Activated B cell treated with CpG ODN at 0.5 μM for 24 hours (primary cell): ENCODE measurements at regions not wholly inside any gene's neighbourhood (a gene's known extent, or its start where the extent isn't known, plus 50 kb on each side); places are given as distances from the start of the nearest gene placed in this dataset.
"Not testable (repeated sequence)": the region's sequence is repeated elsewhere in the genome, so short reads cannot be mapped to it uniquely, and the experiment has no call there.

ENCODE experiments used
- ATAC-seq: fragments of 200-7000 bp; cut with Tn5 transposase; one replicate; pipeline ENCODE4 v1.10.0; 2021; ENCODE audit warnings: low read depth, mild to moderate bottlenecking, moderate library complexity
- CTCF ChIA-PET: fragments of 350-600 bp; sonication (Branson Sonifier 250); formaldehyde crosslinking; loops from one replicate; lab custom pipeline; 2021; ENCODE audit warnings: antibody characterized with exemption; lab: Charles Lee
- POLR2A ChIA-PET: fragments of 350-600 bp; sonication (Branson Sonifier 250); formaldehyde crosslinking; loops from one replicate; lab custom pipeline; 2021; ENCODE audit warnings: antibody characterized with exemption; lab: Charles Lee
- DNase-seq: peaks from one replicate; pipeline ENCODE4 v3.0.0; 2022
- H3K27ac Mint-ChIP-seq: one replicate; pipeline ENCODE4 v1.8.0; 2020; ENCODE audit warnings: mixed read lengths
- H3K27me3 Mint-ChIP-seq: one replicate; pipeline ENCODE4 v1.8.0; 2021; ENCODE audit warnings: mixed read lengths
- H3K36me3 Mint-ChIP-seq: one replicate; pipeline ENCODE4 v1.8.0; 2021; ENCODE audit warnings: low read depth, mixed read lengths
- H3K4me1 Mint-ChIP-seq: one replicate; pipeline ENCODE4 v1.8.0; 2021; ENCODE audit warnings: mixed read lengths
- H3K4me3 Mint-ChIP-seq: one replicate; pipeline ENCODE4 v1.8.0; 2020; ENCODE audit warnings: mild to moderate bottlenecking, mixed read lengths
- H3K9me3 Mint-ChIP-seq: one replicate; pipeline ENCODE4 v1.8.0; 2020; ENCODE audit warnings: mixed read lengths
- CTCF ChIP-seq: fragments of 200-600 bp; IDR thresholded peaks from one replicate; pipeline ENCODE4 v1.8.0; 2022; ENCODE audit warnings: antibody characterized with exemption, mild to moderate bottlenecking
- intact Hi-C: fragments of 100-400 bp; cut with micrococcal nuclease; formaldehyde crosslinking; loops from one replicate; pipeline ENCODE4 v1.15.1; 2024

- POLR2A ChIA-PET: no interaction called here
- H3K4me3 Mint-ChIP-seq: no peak overlapping the region
- H3K27ac Mint-ChIP-seq: no peak overlapping the region
- intact Hi-C loops: no loop called here
- no peaks in the 10 kb centered on the region for H3K4me1 Mint-ChIP-seq
- DNase-seq: no peak
- no peak for TF ChIP-seq CTCF
- no peaks in the 10 kb centered on the region for H3K36me3 Mint-ChIP-seq
- CTCF ChIA-PET: no interaction called here
- no peaks in the 10 kb centered on the region for H3K9me3 Mint-ChIP-seq
- no peak for ATAC-seq
- no peaks in the 10 kb centered on the region for H3K27me3 Mint-ChIP-seq
These were observed 677.0 kb downstream of the STK39 start for GRCh38 chr2:167570370-167570769.

GRCh38 chr2:167563885-167564619, 675.8 kb downstream of the XIRP2 start:
- intact Hi-C loops, DNase-seq, H3K9me3 Mint-ChIP-seq, H3K27ac Mint-ChIP-seq, H3K4me1 Mint-ChIP-seq, ATAC-seq, POLR2A ChIA-PET, H3K27me3 Mint-ChIP-seq, H3K36me3 Mint-ChIP-seq, H3K4me3 Mint-ChIP-seq, CTCF ChIA-PET: not testable (repeated sequence)

DNA sequence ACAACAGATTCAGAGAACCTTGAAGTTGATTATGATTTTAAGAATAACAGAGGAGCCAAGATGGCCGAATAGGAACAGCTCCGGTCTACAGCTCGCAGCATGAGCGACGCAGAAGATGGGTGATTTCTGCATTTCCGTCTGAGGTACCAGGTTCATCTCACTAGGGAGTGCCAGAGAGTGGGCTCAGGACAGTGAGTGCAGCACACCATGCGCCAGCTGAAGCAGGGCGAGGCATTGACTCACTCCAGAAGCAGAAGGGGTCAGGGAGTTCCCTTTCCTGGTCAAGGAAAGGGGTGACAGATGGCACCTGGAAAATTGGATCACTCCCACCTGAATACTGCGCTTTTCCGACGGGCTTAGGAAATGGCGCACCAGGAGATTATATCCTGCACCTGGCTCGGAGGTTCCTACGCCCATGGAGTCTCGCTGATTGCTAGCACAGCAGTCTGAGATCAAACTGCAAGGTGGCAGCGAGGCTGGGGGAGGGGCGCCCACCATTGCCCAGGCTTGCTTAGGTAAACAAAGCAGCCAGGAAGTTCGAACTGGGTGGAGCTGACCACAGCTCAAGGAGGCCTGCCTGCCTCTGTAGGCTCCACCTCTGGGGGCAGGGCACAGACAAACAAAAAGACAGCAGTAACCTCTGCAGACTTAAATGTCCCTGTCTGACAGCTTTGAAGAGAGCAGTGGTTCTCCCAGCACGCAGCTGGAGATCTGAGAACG, 670.2 kb downstream of the XIRP2 start:
- CTCF ChIA-PET, intact Hi-C loops, H3K9me3 Mint-ChIP-seq, ATAC-seq, H3K4me1 Mint-ChIP-seq, H3K4me3 Mint-ChIP-seq, H3K27me3 Mint-ChIP-seq, H3K36me3 Mint-ChIP-seq, DNase-seq, H3K27ac Mint-ChIP-seq, POLR2A ChIA-PET: not testable (repeated sequence)

GRCh38 chr2:167555098-167555720, 666.9 kb downstream of the XIRP2 start:
- Mint-ChIP-seq H3K27me3 (no peaks in the 10 kb centered on the region), H3K36me3 (no peaks in the 10 kb centered on the region), H3K4me1 (no peaks in the 10 kb centered on the region), H3K27ac (no peak overlapping the region), H3K9me3 (peaks cover 2% of the 10 kb centered on the region), H3K4me3 (no peak overlapping the region)
- ChIA-PET CTCF (no interaction called here), POLR2A (no interaction called here)
- TF ChIP-seq CTCF: no peak
- DNase-seq: no peak
- intact Hi-C loops: no loop called here
- ATAC-seq: no peak

GRCh38 chr2:167553635-167554034, 665.4 kb downstream of the XIRP2 start:
- intact Hi-C loops: no loop called here
- Mint-ChIP-seq H3K4me1 (no peaks in the 10 kb centered on the region), H3K36me3 (no peaks in the 10 kb centered on the region), H3K27ac (no peak overlapping the region), H3K9me3 (no peaks in the 10 kb centered on the region), H3K4me3 (no peak overlapping the region), H3K27me3 (no peaks in the 10 kb centered on the region)
- no peak for TF ChIP-seq CTCF
- CTCF ChIA-PET: no interaction called here
- POLR2A ChIA-PET: no interaction called here
- ATAC-seq: no peak
- DNase-seq: no peak

DNA sequence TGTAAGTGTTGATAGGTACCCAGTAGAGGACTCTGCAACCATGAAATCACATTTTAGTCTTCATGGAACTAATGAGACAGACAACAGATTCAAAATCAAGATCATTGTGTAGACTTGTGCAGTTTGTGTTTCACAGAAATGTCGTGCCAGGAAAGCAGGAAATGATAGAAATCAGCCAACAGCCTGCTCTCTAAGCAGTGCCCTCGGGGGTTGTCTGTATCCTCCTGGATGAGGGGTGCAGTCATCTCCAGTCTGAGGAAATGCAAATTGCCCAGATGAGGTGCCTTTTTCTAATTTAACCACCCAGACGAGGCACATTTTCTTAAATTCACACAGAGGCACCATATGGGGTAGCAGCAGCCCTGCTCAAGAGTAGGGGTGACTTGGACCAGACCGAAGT, 663.1 kb downstream of the XIRP2 start:
- ChIA-PET POLR2A (no interaction called here), CTCF (no interaction called here)
- Mint-ChIP-seq H3K4me3 (no peak overlapping the region), H3K9me3 (no peaks in the 10 kb centered on the region), H3K36me3 (no peaks in the 10 kb centered on the region), H3K27ac (no peak overlapping the region), H3K27me3 (no peaks in the 10 kb centered on the region), H3K4me1 (no peaks in the 10 kb centered on the region)
- ATAC-seq (no peak), DNase-seq (no peak)
- TF ChIP-seq CTCF: no peak
- intact Hi-C loops: no loop called here
